Loucy (cell line): ENCODE measurements at regions not wholly inside any gene's neighbourhood (a gene's known extent, or its start where the extent isn't known, plus 50 kb on each side); places are given as distances from the start of the nearest gene placed in this dataset.

Experiments used
- H2AFZ ChIP-seq: fragments of 200-600 bp; sonication (generic); 2 replicates; pipeline ENCODE4 v1.6.0; 2016; ENCODE audit warnings: antibody characterized with exemption, mild to moderate bottlenecking, low read length, moderate library complexity
- H3F3A ChIP-seq: fragments of 200-600 bp; 2 replicates; pipeline ENCODE4 v1.6.0; 2016; ENCODE audit warnings: antibody characterized with exemption, low read depth, mild to moderate bottlenecking
- H3K27me3 ChIP-seq: fragments of 200-600 bp; sonication (generic); 2 replicates; pipeline ENCODE4 v1.6.1; 2014; ENCODE audit warnings: low read length, mild to moderate bottlenecking; ENCODE audit not compliant: insufficient read depth, poor library complexity, severe bottlenecking
- H3K36me3 ChIP-seq: fragments of 200-600 bp; sonication (generic); 2 replicates; pipeline ENCODE4 v1.6.1; 2016; ENCODE audit warnings: low read length; ENCODE audit not compliant: insufficient read depth
- H3K4me1 ChIP-seq: fragments of 200-600 bp; sonication (generic); 2 replicates; pipeline ENCODE4 v1.5.1; 2014; ENCODE audit warnings: low read length, mild to moderate bottlenecking; ENCODE audit not compliant: insufficient read depth, poor library complexity, severe bottlenecking
- H3K4me2 ChIP-seq: fragments of 200-600 bp; sonication (generic); 2 replicates; pipeline ENCODE4 v1.6.0; 2014; ENCODE audit warnings: antibody characterized with exemption, low read length, low read depth, mild to moderate bottlenecking; ENCODE audit not compliant: poor library complexity, severe bottlenecking
- H3K4me3 ChIP-seq: fragments of 200-600 bp; sonication (generic); 2 replicates; pipeline ENCODE4 v1.5.1; 2014; ENCODE audit warnings: low read length, mild to moderate bottlenecking, mixed read lengths; ENCODE audit not compliant: poor library complexity, severe bottlenecking
- H3K79me2 ChIP-seq: fragments of 200-600 bp; sonication (generic); 2 replicates; pipeline ENCODE4 v1.6.1; 2014; ENCODE audit warnings: low read length; ENCODE audit not compliant: insufficient read depth
- H3K9ac ChIP-seq: fragments of 200-600 bp; sonication (generic); 2 replicates; pipeline ENCODE4 v1.6.0; 2014; ENCODE audit warnings: mild to moderate bottlenecking, low read depth, low read length, moderate library complexity; ENCODE audit not compliant: poor library complexity, severe bottlenecking
- H3K9me2 ChIP-seq: fragments of 200-600 bp; sonication (generic); replicated peaks from 2 replicates; pipeline ENCODE4 v1.6.1; 2016; ENCODE audit warnings: low read depth, low read length, mixed read lengths
- H3K9me3 ChIP-seq: fragments of 200-600 bp; sonication (generic); 2 replicates; pipeline ENCODE4 v1.6.1; 2014; ENCODE audit warnings: mild to moderate bottlenecking, antibody characterized with exemption, low read length, low read depth; ENCODE audit not compliant: insufficient read depth
- H4K20me1 ChIP-seq: fragments of 200-600 bp; sonication (generic); 2 replicates; pipeline ENCODE4 v1.6.0; 2014; ENCODE audit warnings: antibody characterized with exemption, low read length, mild to moderate bottlenecking; ENCODE audit not compliant: insufficient read depth, poor library complexity, severe bottlenecking
- EZH2phosphoT487 ChIP-seq: fragments of 200-600 bp; IDR thresholded peaks from 2 replicates; pipeline ENCODE4 v1.6.1; 2018; ENCODE audit warnings: antibody characterized with exemption, mild to moderate bottlenecking, moderate library complexity, borderline replicate concordance
- TF ChIP-seq, protein P1 (sequence below): fragments of 200-600 bp; sonication (generic); conservative IDR thresholded peaks from 2 replicates; pipeline ENCODE4 v1.5.1; 2014; ENCODE audit warnings: mild to moderate bottlenecking, antibody characterized with exemption, low read length

DNA sequence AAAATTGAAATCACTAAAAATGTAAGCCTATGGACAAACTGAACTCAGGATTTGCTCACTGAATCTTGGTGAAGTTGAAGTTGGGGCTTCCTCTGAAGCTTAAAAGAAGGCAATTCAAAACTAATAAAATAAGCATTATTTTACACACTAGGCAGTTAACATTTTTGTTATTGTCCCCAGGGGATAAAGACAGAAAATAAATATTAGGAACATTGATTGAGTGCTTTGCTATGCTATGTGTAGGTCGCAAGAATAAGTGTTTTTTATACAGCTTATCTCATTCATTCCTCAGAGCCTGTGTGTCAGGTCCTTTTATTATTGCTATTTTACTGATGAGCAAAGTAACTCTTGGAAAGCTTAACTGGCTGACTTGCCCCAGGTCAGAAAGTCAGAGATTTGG lies 82.2 kb downstream of the ZNF608 start:
- H3K9me2 ChIP-seq = no peaks in the 10 kb centered on the region
- no peak overlapping the region for H3K4me2 ChIP-seq
- H3K4me1 ChIP-seq = no peaks in the 10 kb centered on the region
- H3K9me3 ChIP-seq = no peaks in the 10 kb centered on the region
- TF ChIP-seq, protein P1, sequence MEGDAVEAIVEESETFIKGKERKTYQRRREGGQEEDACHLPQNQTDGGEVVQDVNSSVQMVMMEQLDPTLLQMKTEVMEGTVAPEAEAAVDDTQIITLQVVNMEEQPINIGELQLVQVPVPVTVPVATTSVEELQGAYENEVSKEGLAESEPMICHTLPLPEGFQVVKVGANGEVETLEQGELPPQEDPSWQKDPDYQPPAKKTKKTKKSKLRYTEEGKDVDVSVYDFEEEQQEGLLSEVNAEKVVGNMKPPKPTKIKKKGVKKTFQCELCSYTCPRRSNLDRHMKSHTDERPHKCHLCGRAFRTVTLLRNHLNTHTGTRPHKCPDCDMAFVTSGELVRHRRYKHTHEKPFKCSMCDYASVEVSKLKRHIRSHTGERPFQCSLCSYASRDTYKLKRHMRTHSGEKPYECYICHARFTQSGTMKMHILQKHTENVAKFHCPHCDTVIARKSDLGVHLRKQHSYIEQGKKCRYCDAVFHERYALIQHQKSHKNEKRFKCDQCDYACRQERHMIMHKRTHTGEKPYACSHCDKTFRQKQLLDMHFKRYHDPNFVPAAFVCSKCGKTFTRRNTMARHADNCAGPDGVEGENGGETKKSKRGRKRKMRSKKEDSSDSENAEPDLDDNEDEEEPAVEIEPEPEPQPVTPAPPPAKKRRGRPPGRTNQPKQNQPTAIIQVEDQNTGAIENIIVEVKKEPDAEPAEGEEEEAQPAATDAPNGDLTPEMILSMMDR = no peak
- no peak for TF ChIP-seq EZH2phosphoT487
- H4K20me1 ChIP-seq = no peaks in the 10 kb centered on the region
- H3K27me3 ChIP-seq = no peaks in the 10 kb centered on the region
- H3F3A ChIP-seq = no peaks in the 10 kb centered on the region
- H3K79me2 ChIP-seq = no peaks in the 10 kb centered on the region
- no peak overlapping the region for H3K4me3 ChIP-seq
- H3K36me3 ChIP-seq = no peaks in the 10 kb centered on the region
- no peak overlapping the region for H2AFZ ChIP-seq
- H3K9ac ChIP-seq = no peak overlapping the region

DNA sequence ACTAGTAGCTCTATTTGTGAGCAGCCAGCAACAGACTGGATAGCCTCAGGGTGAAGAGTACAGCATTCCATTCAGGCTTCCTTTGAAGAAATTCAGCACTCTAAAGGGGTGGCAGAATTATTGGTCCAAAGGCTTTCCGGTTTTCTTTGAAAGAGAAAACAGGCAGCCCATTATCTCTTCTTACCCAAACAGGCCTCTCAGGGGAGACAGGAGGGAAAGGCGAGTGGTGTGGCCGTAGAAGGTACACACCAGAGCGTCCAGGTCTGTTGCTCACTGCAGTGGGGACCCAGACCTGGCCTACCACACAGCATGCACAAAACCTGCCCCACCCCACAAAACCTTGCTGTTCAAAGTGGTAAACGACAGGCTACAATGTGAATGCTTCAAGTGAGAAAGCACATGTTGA lies 83.3 kb downstream of the ZNF608 start:
- H3K9ac ChIP-seq = no peak overlapping the region
- no peak overlapping the region for H2AFZ ChIP-seq
- no peaks in the 10 kb centered on the region for H3F3A ChIP-seq
- no peak overlapping the region for H3K4me3 ChIP-seq
- no peak overlapping the region for H3K4me2 ChIP-seq
- H3K9me3 ChIP-seq = no peaks in the 10 kb centered on the region
- H3K27me3 ChIP-seq = no peaks in the 10 kb centered on the region
- H3K36me3 ChIP-seq = no peaks in the 10 kb centered on the region
- TF ChIP-seq, protein P1 = no peak
- TF ChIP-seq EZH2phosphoT487 = no peak
- H3K4me1 ChIP-seq = no peaks in the 10 kb centered on the region
- H3K9me2 ChIP-seq = no peaks in the 10 kb centered on the region
- H3K79me2 ChIP-seq = no peaks in the 10 kb centered on the region
- H4K20me1 ChIP-seq = no peaks in the 10 kb centered on the region

DNA sequence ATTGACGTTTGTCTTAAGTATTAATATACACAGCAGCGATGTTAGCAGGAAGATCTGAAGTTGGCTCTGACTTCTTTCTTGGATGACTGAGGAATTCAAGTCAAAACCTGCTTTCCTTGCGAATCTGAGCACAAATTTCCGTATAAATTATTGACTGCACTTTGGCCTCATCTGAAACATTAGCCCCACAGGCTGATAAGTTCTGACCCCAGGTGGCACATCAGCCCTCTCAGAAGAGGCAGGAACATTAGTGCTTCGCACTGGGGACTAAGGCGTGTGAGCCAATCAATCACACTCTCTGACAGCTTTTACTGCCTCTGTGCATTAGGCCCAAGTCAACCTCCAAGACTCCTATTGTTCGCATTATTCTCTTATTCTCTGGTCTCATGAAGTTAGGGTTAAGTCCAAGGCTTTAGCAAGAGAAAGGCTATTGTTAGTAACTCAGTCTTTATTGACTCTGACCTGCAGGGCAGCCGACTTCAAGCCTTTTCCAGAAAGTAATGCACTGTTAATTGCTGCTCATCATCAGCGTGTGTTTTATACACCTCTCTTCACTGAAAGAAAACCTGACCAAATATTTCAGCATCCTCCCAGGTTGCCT lies 84.2 kb downstream of the ZNF608 start:
- Histone ChIP-seq H3K36me3 (no peaks in the 10 kb centered on the region), H2AFZ (no peak overlapping the region), H4K20me1 (no peaks in the 10 kb centered on the region), H3K79me2 (no peaks in the 10 kb centered on the region), H3K9me2 (no peaks in the 10 kb centered on the region), H3K4me1 (no peaks in the 10 kb centered on the region), H3K4me2 (no peak overlapping the region), H3F3A (no peaks in the 10 kb centered on the region), H3K9me3 (no peaks in the 10 kb centered on the region), H3K27me3 (no peaks in the 10 kb centered on the region), H3K4me3 (no peak overlapping the region), H3K9ac (no peak overlapping the region)
- no peak for TF ChIP-seq EZH2phosphoT487
- TF ChIP-seq, protein P1 = no peak
